Mucosa of descending colon (tissue), 3 donors: ENCODE measurements at regions not wholly inside any gene's neighbourhood (a gene's known extent, or its start where the extent isn't known, plus 50 kb on each side); places are given as distances from the start of the nearest gene placed in this dataset.

Experiments used
- ATAC-seq: fragments of 200-7000 bp; cut with Tn5 transposase; one replicate; pipeline ENCODE4 v1.9.1; 2020; ENCODE audit warnings: mild to moderate bottlenecking, moderate library complexity
- DNase-seq, 3 donors: peaks; one replicate each; pipeline ENCODE4 v3.0.0-alpha.2; 2020
- H3K36me3 ChIP-seq: fragments of 200-600 bp; one replicate; pipeline ENCODE4 v1.8.0; 2021; ENCODE audit warnings: low read depth, mild to moderate bottlenecking
- H3K4me1 ChIP-seq: fragments of 200-600 bp; one replicate; pipeline ENCODE4 v1.8.0; 2021; ENCODE audit warnings: low read depth, mild to moderate bottlenecking
- H3K4me3 ChIP-seq: fragments of 200-600 bp; one replicate; pipeline ENCODE4 v1.8.0; 2021; ENCODE audit warnings: mild to moderate bottlenecking
- H3K9me3 ChIP-seq: fragments of 200-600 bp; one replicate; pipeline ENCODE4 v1.8.0; 2021; ENCODE audit warnings: mild to moderate bottlenecking
- CTCF ChIP-seq: fragments of 200-600 bp; IDR thresholded peaks from one replicate; pipeline ENCODE4 v1.8.0; 2022; ENCODE audit warnings: antibody characterized with exemption, mild to moderate bottlenecking
- intact Hi-C, 2 donors: fragments of 100-400 bp; cut with DNase I in 1 of 2; cut with micrococcal nuclease in 1 of 2; formaldehyde crosslinking; loops; one replicate each; pipeline versions ENCODE4 v1.11.0 to v1.11.1; 2022; cut with DNase I, micrococcal nuclease
- donor health status: DM: no; HTN: no; CAD: no; lungs with moderate emphysema.
- donor health status: DM: no; HTN: no; CAD: no.
- donor health status: DM: no; HTN: yes; CAD: no.

- ATAC-seq, result no peak
- DNase-seq, result no peak
- H3K9me3 ChIP-seq, result no peaks in the 10 kb centered on the region
- no peak for TF ChIP-seq CTCF
- intact Hi-C loops, result no loop called here
- no peak overlapping the region for H3K4me3 ChIP-seq
- H3K4me1 ChIP-seq, result no peaks in the 10 kb centered on the region
- H3K36me3 ChIP-seq, result no peaks in the 10 kb centered on the region
These were observed 91.7 kb upstream of the E2F8 start for GRCh38 chr11:19332476-19332875.

GRCh38 chr11:19330416-19330815 lies 89.7 kb upstream of the E2F8 start:
- Histone ChIP-seq H3K4me3 (no peak overlapping the region), H3K4me1 (no peaks in the 10 kb centered on the region), H3K36me3 (no peaks in the 10 kb centered on the region), H3K9me3 (no peaks in the 10 kb centered on the region)
- intact Hi-C loops, result no loop called here
- TF ChIP-seq CTCF, result no peak
- no peak for DNase-seq
- ATAC-seq, result no peak

- H3K4me3 ChIP-seq, result no peak overlapping the region
- DNase-seq, result no peak
- H3K4me1 ChIP-seq, result no peaks in the 10 kb centered on the region
- intact Hi-C loops, result no loop called here
- ATAC-seq, result no peak
- no peaks in the 10 kb centered on the region for H3K36me3 ChIP-seq
- TF ChIP-seq CTCF, result no peak
- no peaks in the 10 kb centered on the region for H3K9me3 ChIP-seq
These were observed 89.2 kb upstream of the E2F8 start for GRCh38 chr11:19329970-19330369.

- ATAC-seq (peak; percentile 29), DNase-seq (no peak)
These were observed 88.0 kb upstream of the E2F8 start for GRCh38 chr11:19328586-19329311.

GRCh38 chr11:19327280-19327679 lies 86.5 kb upstream of the E2F8 start:
- DNase-seq (no peak), ATAC-seq (no peak)
- TF ChIP-seq CTCF, result no peak
- no peaks in the 10 kb centered on the region for H3K9me3 ChIP-seq
- H3K36me3 ChIP-seq, result no peaks in the 10 kb centered on the region
- H3K4me3 ChIP-seq, result no peak overlapping the region
- H3K4me1 ChIP-seq, result no peaks in the 10 kb centered on the region
- intact Hi-C loops, result no loop called here

More at GRCh38 chr11:19328586-19329311, 88.0 kb upstream of the E2F8 start:
- intact Hi-C loops, result no loop called here
- H3K9me3 ChIP-seq, result no peaks in the 10 kb centered on the region
- no peaks in the 10 kb centered on the region for H3K36me3 ChIP-seq
- no peak overlapping the region for H3K4me3 ChIP-seq
- H3K4me1 ChIP-seq, result no peaks in the 10 kb centered on the region
- TF ChIP-seq CTCF, result no peak

GRCh38 chr11:19326499-19326898 lies 85.8 kb upstream of the E2F8 start:
- no peak for TF ChIP-seq CTCF
- DNase-seq, result no peak
- no peak for ATAC-seq
- no peak overlapping the region for H3K4me3 ChIP-seq
- no peaks in the 10 kb centered on the region for H3K9me3 ChIP-seq
- no peaks in the 10 kb centered on the region for H3K36me3 ChIP-seq
- intact Hi-C loops, result no loop called here
- H3K4me1 ChIP-seq, result no peaks in the 10 kb centered on the region
